ENCODE measurements at regions not wholly inside any gene's neighbourhood (a gene's known extent, or its start where the extent isn't known, plus 50 kb on each side); places are given as distances from the start of the nearest gene placed in this dataset.
A peak's percentile ranks its signal among the peaks of the same experiment; 100 is the strongest.
"Not testable (repeated sequence)": the region's sequence is repeated elsewhere in the genome, so short reads cannot be mapped to it uniquely, and the experiment has no call there.

DNA sequence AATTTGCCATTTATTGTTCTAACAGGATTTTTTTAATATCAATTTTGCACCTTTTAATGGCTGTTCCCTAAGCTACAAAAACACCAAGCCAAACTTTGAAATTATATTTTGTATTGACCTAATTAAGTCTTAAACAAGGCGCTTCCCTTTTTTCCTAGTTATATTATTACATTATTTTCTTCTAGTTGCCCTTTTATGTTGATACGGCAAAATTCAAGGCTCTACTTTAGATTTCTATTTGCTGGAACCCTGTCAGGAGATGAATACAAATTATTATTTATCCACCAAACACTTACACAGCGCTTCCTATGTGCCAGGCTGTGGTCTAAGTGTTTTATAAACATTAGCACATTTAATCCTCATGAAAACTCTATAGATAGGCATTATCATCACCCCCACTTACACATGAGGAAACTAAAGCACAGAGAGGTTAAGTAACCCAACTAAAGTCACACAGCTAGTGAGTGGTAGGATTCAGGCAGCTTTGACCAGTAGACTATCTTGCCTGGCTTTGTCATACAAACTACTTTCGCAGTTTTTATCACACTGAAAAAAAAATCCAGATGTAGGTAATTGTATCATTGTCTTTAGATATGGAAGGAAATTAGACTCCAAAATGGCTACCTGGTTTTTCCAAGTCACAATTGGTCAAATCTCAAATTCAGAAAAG lies 456.5 kb downstream of the STK39 start:
- DNase-seq: no peak

DNA sequence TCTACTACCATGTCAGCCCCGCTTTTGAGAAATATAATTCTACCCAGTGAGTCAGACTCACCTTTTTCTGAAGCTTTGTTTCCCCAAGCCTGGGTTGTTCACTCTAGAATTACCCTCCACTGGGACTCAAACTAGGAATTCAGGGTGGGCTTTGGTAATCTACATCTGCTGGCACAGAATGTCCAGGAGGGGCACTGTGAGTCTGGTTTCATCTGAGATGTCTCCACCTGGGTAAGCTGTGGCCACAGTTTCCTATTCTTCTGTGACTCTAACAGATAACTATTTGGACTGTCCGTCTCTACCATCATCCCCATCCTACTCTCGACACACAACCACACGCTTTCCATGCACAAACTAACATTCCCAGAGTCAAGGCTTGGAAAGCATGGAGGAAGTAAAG lies 457.2 kb downstream of the STK39 start:
- no peak for DNase-seq

DNA sequence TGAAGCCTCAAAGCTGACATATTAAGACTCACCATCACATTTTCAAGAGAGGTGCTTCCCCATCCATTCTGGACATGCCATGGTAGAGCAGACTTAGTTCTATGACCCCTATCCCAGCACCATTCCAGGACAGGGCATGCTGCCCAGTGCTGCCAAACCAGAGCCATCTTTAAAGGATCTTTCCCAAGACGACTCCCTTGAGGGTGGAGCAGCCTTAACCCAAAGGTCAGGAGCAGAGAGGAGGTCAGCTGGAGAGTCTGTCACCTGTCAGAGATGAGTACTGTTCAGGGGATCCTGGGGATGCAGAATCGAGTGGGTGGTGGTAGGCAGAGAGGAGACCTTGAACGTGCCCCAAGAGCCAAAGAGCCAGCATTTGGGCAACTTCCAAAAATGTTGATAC lies 459.8 kb downstream of the STK39 start:
- no peak for DNase-seq

DNA sequence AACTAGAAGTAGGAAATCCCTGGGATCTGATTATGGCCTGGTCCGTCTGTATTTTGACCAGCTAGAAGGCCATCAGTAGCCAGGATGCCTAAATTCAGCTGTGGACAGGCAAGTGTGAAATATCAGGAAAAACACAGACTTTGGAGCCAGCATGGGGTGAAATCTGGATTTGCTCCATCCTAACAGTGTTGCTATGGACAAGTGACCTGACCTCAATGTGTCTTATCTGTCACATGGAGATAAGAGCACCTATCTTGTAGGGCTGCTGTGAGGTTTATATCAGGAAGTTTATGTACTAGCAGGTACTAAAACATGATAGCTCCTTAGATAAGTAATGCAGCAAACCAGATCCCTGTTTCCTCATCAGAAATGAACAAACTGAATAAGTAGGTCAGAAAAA lies 460.4 kb downstream of the STK39 start:
- DNase-seq: no peak

DNA sequence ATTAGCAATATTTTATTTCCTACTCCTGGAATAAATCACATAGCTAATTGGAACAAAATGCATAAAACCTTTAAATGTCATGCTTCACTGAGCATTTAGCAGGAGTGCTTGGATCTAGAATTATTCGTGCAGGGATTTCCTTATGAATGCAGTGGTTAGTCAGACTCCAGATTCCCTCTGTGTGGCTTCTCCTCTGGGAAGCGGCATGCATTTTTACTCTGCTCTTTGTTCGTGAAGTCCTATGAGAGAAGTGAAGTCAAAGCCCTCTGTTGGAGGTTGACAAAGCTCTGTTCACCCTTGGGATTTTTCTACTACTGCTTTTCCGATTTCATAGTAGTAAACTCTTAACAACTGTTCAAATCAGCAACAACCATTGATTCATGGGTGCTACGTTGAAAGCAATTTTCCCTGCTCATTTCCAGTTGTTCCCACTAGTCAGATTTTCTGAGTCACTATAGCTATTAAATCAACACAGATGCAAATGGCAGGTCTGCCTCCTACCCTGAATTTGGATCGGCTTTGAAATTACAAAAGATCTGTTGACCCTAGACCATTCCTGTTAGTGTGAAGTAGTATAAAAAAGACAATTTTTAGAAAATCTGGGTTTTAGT lies 461.7 kb downstream of the STK39 start:
- DNase-seq: no peak

DNA sequence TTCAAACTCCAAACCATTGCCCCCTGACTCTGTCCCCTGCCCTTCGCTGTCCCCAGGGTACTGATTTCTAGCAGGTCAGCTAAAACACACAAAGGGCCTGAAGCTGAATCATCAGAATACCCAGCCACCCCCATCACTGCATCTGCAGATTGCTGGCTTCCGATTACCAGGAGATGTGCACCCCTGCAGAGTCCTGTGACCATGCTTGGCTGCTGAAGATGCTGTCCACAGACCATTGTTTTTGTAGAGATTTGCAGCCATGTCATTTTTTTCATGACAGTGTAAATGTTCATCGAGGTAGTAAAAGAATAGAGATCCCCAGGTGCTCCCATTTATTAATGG lies 463.3 kb downstream of the STK39 start:
- no peak for DNase-seq

DNA sequence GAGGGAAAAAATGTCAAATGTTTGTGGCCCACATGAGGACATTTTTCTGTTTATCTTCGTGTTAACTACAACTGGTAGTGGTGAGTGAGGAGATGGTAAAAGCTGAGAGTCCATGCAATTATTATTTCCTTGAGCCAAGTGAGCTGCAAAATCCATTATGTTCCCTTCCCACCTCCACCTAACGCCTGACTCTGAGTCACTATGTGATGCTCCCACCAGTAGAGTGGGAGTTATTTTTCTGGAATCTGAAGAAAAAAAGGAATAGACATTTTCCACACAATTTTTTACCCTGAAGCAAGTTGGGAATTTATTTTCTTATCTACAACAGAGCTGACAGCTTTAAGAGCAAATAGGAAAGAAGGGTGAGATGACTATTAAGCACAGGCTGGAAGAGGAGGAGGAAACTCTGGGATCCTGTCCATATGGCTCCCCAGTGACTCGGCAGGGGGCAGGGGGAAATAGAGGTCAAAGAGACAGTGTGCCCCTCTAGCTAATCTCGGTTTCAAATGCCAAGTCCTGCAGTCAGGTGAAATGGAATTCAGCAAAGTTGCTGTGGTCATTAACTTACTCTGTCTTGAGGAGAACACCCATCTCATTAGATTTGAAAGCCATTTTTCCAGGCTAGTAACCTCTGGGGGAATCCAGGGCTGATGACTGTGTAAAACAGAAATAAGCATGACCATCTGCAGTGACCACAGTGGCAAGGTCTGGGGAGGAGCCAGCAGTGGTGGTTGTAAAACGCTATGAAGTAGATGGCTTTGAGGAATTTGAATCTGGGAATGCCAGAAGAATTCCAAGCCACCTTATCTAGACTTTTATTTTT lies 463.9 kb downstream of the STK39 start:
- DNase-seq: no peak

DNA sequence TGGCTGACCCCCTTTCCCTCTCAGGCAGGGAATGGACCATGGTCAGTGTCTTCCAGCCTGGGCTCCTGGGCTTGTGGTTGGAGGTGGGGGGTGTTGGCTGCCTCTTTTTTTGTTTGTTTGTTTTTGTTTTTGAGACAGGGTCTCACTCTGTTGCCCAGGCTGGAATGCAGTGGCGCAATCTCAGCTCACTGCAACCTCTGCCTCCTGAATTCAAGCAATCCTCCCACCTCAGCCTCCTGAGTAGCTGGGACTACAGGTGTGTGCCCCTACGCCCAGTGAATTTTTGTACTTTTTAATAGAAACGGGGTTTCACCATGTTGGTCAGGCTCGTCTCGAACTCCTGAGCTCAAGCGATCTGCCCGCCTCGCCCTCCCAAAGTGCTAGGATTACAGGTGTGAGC lies 465.8 kb downstream of the STK39 start:
- not testable (repeated sequence) for DNase-seq

DNA sequence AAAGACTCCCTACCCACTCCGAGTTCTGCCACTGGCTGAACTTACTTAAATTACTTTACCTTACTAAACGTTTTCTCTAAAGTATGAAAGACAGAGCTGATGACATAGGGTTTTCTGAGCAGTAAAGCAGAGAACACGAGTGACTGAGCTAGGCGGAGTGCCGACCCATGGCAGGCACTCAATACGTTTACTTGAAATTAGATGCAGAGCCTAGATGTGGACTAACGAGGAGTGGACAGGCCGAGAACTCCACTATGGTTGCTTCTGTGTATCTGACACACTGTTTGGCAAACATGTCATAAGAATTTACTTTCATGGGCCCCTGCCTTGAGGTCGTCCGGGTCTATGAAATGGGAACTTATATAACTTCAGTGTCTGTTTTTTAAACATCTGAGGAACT lies 471.0 kb downstream of the STK39 start:
- DNase-seq: no peak

DNA sequence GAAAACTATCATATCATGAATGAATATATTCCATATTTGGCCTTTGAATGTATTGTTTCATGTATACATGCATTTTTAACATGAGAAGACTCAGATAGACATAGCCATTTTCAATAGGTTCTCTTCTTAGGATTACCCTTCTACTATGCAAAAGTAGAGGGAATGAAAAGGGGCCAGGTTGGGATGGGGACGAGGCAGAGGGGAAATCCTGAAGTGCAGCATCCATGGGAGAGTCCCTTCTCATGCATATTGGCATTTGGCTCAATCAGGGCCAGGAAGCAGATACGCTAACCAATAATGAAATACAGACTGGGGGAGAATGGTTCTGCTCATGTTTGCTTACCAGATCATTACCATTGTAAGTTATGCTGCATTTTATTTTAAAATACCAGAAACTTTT lies 475.8 kb downstream of the STK39 start:
- no peak for DNase-seq

DNA sequence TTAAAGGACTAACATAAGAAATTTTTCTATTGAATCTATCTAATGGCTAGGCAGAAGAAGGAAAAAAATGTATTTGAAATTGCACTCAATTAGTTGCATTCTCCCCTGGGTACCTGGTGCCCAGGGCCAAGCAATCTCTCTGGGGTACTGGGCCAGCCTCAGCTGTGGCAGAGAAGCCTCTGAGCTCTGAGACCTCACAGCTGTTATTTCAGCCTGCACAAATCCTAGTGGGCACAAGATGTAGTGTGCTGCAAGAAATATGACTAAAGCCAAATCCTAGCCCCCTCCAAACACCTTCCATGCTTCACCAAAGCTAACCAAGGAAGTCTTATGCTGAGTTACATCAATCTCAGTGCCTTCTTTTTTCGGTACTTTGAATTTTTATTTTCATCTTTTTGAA lies 478.4 kb downstream of the STK39 start:
- DNase-seq: no peak

DNA sequence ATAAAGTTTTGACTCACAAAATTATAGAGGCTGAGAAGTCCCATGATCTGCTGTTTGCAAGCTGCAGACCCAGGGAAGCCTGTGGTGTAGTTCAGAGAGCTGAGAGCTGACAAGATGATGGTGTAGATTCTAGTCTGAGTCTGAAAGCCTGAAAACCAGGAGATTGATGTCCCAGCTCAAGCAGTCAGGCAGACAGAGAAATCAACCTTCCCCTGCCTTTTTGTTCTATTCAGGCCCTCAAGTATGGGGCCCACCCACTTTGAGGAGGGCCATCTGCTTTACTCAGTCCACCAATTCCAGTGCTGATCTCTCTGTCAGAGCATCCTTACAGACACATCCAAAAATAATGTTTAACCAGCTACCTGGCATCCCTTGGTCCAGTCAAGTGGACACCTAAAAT lies 479.6 kb downstream of the STK39 start:
- no peak for DNase-seq

DNA sequence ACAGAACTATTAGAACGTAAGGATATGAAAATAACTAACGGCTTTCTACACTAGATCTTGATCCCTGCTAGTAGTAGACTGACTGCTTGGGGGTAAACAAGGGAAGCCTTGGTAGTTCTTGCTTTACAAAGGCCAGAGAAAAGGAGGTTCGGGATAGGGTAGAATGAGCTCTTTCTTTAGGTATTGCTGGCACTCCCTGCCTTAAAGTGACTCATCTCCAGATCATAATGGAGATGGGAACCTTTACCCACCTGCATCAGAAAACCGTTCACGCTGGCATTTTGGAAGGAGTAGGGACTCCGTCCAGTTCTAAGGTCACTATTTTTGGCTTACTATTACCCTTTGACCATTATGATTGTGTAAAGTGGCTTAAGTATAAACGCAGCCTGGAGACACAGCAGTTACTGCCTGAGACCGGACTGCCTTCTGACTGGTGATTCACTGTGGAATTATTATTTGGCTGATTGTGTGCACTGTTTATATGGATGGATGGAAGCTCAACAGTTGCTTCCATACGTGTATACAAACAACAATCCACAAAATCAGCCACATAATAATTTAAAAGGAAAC lies 482.5 kb downstream of the STK39 start:
- no peak for DNase-seq

DNA sequence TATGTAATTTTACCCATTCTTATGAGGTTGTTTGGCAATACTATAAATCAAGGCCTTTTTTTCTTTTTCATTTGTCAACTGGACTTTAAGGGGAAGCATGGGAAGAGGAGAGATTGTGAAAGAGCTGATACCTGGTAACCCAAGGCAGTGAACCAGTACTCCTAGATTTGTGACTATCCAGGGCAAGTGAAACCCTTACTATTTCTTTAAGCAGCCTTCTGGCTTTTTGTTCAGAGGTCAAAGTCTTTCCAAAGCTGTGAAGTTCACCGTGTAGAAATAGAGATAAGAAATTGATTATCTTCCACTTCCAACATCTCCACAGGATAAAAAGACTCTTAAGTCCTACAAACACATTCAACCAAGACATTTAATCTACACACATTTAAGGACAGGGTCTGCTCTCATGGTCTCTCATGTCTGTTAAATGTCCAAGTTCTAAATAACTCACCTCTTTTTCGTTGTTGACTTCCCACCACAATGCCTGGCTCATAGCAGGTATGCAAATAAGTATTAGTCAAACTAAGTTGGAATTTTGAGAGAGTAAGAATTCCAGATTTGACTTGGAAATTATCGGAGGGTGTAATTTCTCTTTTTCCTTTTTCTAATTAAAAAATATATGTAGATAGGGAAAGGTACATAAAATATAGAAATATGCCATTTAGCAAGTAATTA lies 485.8 kb downstream of the STK39 start:
- DNase-seq: no peak

DNA sequence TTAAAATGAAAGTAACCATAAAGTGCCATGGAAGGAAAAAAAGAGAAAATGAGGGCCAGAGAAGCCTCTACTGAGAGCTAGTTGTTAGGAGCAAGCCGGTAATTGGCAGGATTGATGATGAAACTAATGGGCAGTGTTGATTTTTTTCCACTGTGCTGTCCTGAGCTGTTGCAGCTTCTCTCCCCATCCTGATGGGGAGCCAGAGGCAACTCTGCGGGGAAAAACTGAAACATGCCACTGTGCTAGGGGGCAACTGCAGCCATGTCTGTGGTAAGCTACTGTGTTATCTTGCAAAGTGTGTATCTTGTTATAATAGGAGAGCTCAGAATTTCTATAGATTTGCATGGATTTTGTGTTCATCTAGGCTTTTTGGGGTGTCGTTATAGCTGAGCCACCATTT lies 487.9 kb downstream of the STK39 start:
- DNase-seq: no peak

DNA sequence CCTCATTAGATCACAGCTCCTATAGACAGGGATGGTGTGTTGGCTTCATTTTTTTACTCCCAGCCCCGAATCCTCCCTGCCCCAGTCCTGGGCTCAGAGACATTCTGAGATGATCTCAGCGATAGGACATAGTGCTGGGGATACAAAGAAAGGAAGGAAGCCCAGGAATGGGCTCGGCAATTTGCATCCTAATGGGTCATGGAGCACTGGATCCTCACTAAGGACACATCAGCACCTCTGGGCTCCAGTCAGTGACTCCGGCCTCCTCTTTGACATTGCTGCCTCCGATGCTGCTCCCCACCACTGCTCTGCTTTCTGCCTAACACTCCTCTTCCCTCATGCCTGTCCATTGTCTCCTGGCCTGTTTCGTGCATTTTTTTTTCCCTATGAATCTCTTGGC lies 489.1 kb downstream of the STK39 start:
- DNase-seq: no peak

DNA sequence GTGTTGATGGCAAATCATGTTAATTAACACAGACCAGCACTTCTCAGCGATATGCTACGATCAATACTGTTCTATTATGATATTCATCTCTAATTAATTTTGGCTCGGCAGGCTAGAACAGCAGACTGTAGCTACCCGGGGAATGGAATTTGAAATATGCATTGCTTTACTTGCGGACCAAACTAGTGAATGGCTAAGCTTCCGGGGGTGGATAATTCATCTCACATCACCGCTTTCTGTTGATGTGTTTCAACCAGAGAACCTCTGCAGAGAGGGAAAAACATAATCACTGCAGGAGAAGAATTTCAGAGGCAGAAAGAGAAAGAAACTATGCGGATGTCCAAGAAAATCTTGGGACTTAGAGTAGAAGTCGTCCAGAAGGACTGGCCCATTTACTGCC lies 490.9 kb downstream of the STK39 start:
- DNase-seq: no peak

DNA sequence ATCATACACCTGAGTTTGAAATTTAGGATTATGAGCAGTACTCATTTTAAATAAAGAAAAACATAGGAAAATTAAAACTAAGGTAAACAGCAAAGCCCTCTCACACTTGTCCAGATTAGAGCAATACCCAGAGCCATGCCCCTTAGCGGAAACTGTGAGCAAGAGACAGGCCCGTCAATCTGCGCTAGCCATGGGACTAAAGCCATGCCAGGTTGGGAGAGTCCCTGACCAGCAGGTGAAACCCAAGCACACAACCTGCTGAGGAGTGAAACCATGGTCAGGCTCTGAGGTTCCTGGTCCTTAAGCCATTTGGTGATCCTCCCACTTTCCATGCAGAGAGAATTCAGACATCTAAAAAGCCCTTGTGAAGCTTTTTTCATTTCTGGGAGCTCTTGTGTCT lies 494.3 kb downstream of the STK39 start:
- no peak for DNase-seq

DNA sequence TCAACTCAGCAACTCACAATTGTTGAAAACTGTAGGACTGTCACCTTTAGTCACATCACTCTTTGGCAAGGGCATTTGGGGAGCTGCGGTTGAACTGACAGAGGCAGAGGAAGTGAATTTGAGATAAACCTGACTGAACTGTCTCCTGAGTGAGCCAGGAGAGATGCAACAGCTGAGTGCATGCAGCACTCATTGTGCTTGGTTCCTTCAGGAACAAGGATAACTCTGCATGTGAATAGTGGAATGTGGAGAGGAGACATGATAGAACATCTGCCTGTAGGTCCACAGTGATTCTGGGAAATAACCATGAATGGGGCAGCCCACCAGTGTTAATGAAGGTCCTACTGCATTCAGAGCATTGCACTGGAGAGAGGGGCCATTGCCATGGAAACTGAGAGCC lies 494.7 kb downstream of the STK39 start:
- peak; percentile 1 for DNase-seq

DNA sequence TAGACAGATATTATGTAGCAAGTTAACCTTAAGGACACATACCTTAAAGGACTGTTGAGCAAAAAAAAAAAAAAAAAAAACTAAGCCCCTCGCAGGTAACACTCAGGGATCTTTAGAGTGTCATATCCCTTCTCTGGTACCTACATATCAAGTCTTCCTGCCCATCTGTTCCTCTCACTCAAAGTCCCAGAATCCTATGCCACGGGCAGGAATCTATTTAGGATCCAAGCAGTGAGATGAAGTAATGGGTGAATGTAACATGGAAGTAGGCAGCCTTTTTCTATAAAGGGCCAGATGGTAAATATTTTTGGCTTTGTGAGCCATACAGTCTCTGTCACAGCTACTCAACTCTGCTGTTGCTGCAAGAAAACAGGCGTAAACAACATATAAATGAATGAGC lies 496.7 kb downstream of the STK39 start:
- no peak for DNase-seq

DNA sequence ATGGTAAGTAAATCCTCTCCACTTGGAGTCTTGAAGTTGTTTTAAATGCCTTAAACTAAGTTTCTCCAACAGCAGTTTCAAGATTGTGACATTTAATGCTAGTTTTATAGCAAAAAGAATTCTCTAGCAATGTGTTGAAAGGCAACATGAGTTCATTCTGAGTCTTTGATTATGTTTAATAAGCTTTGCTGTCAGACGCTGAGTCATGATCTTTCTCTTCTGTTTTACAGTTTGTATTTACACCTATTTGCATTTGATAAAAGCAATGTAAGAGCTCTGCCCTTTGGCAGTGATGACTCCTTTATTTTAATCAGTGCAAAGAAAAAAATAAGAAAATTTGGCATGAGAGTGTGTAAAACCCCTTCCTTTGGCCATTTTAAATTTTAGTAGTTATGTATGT lies 497.7 kb downstream of the STK39 start:
- no peak for DNase-seq

DNA sequence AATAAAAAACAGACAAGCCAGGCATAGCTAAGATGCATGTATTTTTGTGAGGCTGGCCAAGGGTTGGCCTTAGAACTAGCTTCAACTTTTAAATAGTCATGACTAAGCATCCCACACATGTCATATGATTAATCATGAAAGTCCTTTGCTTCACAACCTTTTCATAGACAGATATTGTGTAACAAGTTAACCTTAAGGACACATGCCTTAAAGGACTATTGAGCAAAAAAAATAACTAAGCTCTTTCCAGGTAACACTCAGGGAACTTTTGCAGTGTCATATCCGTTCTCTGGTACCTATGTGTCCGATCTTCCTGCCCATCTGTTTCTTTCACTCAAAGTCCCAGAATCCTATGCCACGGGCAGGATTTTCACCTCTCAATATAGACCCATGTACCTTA lies 498.4 kb downstream of the STK39 start:
- no peak for DNase-seq

DNA sequence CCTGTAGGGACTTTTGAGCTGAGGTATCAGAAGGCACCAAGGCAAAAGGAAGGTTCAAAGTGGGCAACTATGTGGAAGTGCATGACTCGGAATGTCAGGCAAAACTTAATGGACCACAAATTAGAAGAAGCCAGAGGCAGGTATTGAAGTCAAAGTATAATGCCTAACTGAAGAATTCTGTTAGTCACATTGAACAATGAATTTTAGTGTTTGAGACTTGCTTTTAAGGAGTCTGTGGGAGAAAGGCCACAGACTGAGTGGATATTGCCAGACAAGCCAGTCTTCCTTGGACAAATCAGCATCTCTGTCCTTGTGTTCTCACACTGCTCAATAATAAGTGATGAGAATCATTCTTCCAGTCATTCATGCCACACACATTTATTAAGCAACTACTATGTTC lies 498.9 kb downstream of the STK39 start:
- DNase-seq: no peak

DNA sequence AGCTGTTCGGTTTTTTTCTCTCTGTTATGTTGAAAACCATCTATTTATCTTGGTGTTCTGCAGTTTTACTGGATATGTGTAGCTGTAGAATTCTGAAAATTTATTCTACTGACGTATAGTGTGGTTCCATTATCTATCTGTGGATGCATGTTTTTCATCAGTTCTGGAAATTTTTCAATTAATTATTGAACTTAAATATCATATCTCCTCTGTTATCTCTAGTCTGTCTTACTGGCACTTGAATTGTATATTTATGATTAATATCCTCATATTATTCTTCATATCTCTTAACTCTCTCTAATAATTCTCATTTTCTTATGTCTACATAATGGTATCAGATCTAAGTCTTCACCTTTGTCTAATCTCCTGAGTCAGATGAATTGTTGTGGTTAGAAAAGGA lies 501.7 kb downstream of the STK39 start:
- DNase-seq: no peak

All from hematopoietic multipotent progenitor cell treated with erythropoietin and hydrocortisone succinate and interleukin-3 and kit ligand, for 4 days (in vitro differentiated cells).